AG10803 (cell line): ENCODE measurements at regions not wholly inside any gene's neighbourhood (a gene's known extent, or its start where the extent isn't known, plus 50 kb on each side); places are given as distances from the start of the nearest gene placed in this dataset.

Experiments used
- DNase-seq: peaks from one replicate; pipeline ENCODE4 v3.0.0; 2010; ENCODE audit warnings: low read depth
- H3K4me3 ChIP-seq: 2 replicates; pipeline ENCODE4 v1.5.1; 2011; ENCODE audit warnings: mild to moderate bottlenecking, low read length, control low read depth
- CTCF ChIP-seq: conservative IDR thresholded peaks from 2 replicates; pipeline ENCODE4 v1.5.1; 2011; ENCODE audit warnings: mild to moderate bottlenecking, low read length, control low read depth, inconsistent platforms

DNA sequence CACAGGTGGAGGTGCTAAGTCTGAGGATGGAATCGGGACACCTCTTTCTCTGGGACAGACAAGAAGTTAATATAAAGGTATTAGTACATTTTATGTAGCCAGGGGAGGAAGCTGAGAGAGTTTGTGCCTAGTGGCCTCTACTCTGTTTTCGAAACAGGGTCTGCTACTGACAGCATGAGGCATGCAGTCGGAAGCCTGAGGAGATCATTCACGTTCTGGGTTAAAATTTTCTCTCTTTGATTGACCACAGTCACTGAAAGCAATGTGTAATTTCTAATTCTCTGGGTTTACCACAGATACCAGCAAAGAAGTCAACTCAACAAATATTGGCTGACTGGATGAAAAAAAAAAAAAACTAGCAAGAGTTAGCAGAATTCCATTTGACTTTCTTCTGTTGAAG, 53.3 kb upstream of the KCTD7 start:
- DNase-seq = no peak
- no peak overlapping the region for H3K4me3 ChIP-seq
- no peak for TF ChIP-seq CTCF

DNA sequence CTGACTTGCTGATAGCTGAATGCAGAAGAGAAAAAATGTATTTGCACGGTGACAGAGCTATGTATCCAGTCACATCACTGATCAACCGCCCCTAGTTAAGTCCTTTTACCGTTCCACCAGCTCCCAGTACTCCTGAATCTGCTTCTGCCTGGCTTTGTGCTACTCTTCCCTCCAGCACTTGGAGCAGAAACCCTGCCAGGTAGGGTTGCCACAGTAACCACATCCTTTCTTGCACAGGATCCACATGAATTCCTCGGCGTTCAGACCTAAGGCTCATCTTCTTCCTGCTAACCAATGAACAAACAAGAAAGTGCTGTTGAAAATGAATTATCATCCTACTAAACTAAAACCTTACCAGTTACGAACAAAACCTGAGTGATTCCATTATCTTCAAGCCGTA, 52.0 kb upstream of the KCTD7 start:
- no peak for DNase-seq
- H3K4me3 ChIP-seq = no peak overlapping the region
- no peak for TF ChIP-seq CTCF
